Neural progenitor cell (in vitro differentiated cells): ENCODE measurements at regions not wholly inside any gene's neighbourhood (a gene's known extent, or its start where the extent isn't known, plus 50 kb on each side); places are given as distances from the start of the nearest gene placed in this dataset.
"Not testable (repeated sequence)": the region's sequence is repeated elsewhere in the genome, so short reads cannot be mapped to it uniquely, and the experiment has no call there.

Experiments
- CTCF ChIP-seq: fragments of 200-600 bp; sonication (generic); IDR thresholded peaks from 2 replicates; pipeline ENCODE4 v1.5.1; 2017; ENCODE audit warnings: antibody characterized with exemption, mild to moderate bottlenecking
- EZH2 ChIP-seq: fragments of 200-600 bp; sonication (generic); IDR thresholded peaks from 2 replicates; pipeline ENCODE4 v1.6.1; 2017; ENCODE audit warnings: antibody characterized with exemption, mild to moderate bottlenecking, moderate library complexity
- EZH2phosphoT487 ChIP-seq: fragments of 200-600 bp; sonication (generic); IDR thresholded peaks from 2 replicates; pipeline ENCODE4 v1.6.1; 2017; ENCODE audit warnings: antibody characterized with exemption

DNA sequence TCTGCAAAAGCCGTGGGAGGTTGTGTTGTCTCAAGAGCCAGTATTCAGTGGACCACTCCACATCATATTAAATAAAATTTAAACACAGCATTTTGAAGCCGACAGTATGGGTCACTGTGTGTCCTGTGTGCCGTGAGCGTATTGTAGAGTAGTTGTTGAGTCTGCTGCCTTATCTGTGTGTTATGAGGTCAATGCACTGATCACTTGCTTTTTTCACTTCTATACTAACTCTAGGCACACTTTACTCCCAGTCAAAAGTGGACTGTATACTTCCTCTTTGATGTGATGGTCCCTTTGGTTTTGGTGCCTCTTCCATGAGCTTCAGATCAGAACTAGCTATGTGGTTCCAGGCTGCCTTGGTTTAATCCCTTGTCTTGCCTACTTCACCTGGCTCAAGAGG lies 84.3 kb downstream of the PPIAL4A start:
- TF ChIP-seq EZH2phosphoT487, EZH2, CTCF: not testable (repeated sequence)
